ENCODE measurements at regions not wholly inside any gene's neighbourhood (a gene's known extent, or its start where the extent isn't known, plus 50 kb on each side); places are given as distances from the start of the nearest gene placed in this dataset.
"Not testable (repeated sequence)": the region's sequence is repeated elsewhere in the genome, so short reads cannot be mapped to it uniquely, and the experiment has no call there.

DNA sequence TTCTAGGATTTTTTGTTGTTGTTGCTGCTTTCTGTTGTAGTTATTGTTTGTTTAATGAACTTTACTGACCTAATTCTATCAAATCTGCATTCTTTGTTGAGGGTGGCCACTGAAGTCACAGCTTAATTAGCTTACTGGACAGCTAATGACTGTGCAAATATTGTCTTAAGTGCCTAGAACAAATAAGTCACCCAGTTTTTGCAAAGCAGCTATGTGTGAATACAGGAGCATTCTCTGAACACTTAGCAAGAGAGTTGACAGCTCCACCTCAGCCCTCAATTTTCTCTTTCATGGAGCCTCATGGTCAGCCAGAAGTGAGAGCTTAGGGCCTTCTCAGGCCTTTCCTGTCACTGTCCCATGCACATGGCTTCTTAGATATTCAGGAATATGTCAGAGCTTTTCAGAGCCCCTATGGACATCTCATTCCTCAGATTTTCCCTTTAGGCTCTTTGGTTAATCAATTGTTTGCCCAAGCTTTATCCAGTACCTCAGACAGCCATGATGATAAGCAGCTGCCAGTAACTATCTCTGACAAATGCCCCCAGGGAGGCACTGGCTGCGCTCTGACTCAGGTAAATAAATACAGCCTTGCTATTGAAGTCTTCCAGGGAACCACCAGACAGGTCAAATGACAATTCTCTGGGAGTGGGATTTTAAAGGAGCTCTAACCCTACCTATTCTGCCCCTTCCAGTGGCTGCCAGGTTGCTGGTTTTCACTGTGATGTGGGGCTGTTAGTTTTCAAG, 241.4 kb upstream of the IL12B start:
- DNase-seq (ENCODE audit: low read depth in 4 of 4, low spot score in 3 of 4): no peak

DNA sequence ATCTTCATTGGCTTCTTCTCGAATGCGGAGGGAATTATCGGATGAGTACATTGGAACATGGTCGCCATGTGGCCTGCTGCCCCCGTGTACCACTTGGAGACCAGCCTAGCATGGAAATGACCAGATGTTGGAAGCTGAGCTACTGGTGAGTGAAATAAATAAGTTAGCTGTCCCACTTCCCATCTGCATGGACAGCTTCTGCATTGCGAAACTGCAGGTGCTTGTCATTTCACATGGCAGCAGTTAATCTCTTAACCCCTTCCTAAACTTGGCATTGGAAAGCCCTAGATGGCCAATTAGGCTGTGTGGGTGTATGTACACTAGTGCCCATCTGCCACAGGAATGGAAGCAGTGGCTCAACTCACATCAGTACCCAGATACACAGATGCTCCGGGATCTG, 246.6 kb upstream of the IL12B start:
- no peak for DNase-seq (ENCODE audit: low read depth in 4 of 4, low spot score in 3 of 4)

DNA sequence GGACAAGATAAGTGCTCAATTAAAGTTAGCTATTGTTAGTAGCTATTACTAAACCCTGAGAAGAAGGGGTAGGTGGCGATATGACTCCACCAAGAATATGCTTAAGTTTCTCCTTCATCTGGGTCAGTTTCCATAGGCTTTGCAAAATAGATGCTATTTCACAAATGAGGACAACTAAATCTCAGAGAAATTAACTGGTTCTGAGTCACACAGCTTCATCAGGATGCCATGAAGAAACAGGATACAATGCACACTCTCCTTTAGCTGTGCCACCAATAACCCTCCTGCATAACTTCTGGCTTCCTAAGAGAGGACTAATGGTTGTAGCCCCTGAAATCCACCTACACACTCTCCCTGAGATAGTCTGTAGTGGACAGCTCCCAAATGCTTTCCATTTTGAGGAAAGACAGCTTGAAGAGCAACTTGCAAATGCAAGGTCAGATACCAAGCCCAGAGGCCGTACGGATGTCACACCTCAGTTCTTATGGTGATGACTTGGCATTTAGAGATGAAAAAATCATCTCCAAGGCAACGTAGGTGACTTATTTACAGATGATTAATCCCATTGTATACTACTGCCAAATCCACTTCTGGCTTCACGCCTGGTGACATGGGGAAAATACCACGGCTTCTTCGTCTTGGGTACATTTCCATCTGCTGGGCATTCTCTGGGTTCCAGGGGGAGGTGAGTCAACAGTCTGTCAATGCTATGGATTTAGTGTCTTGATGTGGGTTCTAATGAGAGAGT, 251.4 kb upstream of the IL12B start:
- no peak for DNase-seq (ENCODE audit: low read depth in 4 of 4, low spot score in 3 of 4)

DNA sequence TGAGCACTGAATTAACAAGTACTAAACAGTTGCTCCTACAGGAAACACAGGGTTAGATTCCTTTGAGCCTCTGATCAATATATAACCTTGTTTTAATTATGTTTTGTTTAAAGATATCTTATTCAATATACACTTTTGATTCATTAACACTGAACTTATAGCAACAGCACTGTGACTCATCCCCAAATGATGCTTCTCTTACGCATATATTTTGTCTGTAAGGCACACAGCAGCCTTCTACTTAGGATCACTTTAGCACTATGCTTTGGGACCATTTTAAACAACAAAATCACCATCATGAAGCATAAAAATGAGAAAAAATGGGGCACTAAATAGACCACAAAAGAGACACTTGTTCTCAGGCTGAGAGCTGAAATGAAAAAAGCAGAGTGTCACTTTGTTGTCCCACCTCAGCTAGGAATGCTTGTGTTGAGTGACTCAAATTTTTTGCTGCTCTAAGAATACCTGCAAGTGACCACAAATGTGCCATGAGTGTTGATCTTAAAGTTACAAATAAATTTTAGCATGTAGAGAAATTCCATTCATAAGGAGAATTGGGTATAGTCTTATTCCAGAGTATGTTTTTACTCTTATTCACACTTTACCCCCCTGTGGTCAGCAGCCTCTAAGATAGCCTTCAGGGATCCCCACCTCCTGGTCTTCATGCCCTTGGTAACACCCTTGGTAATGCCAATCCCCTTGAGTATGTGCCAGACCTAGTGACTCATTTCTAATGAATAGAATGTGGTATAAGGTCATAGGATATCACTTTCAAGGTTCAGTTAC, 252.7 kb upstream of the IL12B start:
- DNase-seq (ENCODE audit: low read depth in 4 of 4, low spot score in 3 of 4): no peak

DNA sequence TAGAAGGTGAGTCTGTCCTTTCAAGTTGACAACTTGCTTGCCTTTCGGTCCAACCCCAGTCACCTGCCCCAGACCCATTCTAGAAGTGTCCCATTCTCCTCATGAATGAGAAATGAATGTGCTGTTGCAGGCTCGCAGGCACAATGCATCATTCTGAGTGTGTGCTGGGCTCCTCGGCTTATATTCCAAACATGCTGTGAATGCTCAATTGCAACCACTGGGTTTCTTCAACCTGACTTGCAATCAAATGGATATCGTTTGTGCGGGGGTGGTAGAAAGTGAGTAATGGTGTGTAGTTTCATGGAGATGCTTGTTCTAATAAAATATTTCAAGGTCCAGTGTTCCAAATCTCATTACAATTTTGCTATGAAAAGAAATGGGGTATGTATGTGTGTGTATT, 256.6 kb upstream of the IL12B start:
- DNase-seq (ENCODE audit: low read depth in 4 of 4, low spot score in 3 of 4): no peak

DNA sequence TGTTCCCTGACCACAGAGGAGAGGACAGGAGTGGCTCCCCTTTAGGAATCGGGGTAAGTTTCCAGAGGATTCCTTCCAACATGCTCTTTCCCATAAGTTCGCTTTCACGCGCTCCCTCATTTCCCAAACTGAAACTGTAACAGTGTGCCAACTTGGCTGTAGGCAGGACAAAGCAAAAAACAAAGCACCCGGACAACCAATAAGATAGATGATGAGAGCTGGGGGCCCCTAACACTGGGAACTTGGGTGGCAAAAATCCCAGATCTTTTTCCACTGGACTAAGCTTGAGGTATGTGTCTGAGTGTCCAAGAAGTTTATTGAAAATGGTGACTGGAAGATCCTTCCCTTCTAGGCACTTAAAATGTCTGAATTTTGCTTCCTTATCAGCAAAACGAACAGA, 258.7 kb upstream of the IL12B start:
- DNase-seq (ENCODE audit: low read depth in 4 of 4, low spot score in 3 of 4): no peak

DNA sequence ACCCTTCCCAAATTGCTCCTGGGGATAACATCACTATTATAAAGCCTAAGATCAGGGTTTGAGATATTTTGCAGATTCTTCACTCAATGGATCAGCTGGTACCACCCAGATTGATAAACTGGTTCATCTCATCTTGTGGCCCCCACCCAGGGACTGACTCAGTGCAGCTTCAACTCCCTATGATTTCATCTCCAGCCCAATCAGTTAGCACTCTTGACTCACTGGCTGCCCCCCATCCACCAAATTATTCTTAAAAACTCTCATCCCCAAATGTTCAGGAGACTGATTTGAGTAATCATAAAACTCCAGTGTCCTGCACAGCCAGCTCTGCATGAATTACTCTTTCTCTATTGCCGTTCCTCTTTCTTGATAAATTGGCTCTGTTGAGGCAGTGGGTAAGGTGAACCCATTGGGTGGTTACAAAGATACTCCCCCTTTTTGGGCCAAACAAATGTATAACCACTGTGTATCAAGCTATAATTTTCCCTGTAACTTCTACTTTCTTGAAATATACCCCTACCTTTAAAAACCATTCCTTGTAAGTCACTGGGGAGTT, 263.3 kb upstream of the IL12B start:
- DNase-seq (ENCODE audit: low read depth in 4 of 4, low spot score in 3 of 4): no peak

DNA sequence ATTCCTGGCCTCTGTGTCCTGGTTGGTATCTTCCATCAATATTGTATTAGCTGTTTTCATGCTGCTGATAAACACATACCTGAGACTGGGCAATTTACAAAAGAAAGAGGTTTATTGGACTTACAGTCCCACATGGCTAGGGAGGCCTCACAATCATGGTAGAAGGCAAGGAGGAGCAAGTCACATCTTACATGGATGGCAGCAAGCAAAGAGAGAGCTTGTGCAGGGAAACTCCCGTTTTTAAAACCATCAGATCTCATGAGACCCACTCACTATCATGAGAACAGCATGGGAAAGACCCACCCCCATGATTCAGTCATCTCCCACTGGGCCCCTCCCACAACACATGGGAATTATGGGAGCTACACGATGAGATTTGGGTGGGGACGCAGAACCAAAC, 265.3 kb upstream of the IL12B start:
- DNase-seq (ENCODE audit: low read depth in 4 of 4, low spot score in 3 of 4): not testable (repeated sequence)

DNA sequence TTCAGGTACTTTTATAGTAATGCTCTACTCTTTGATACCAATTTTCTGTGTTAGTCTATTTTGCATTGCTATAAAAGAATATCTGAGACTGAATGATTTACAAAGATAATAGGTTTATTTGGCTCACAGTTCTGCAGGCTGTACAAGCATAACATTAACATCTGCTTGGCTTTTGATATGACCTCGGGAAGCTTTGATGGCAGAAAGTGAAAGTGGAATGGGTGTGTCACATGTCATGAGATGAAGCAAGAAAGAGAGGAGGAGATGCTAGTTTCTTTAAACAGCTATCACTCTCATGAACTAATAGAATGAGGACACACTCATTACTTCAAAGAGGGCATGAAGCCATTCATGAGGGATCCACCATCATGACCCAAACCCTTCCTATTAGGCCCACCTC, 270.9 kb upstream of the IL12B start:
- DNase-seq (ENCODE audit: low read depth in 4 of 4, low spot score in 3 of 4): no peak

DNA sequence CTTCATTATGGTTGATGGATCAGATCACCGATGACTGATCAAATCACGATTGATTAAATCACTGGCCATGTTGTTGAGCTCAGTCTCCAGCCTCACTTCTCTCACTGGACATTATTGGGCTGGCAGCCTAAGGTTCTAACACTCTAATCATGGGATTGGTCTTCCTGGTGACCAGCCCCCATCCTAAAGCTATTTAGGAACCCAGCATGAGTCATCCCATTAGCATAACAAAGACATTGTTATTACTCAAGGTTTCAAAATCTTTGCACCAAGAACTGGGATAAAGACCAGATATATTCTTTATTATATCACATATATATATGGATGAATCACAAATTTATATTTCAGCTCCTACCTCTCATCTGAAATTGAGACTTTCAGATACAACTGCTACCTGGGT, 272.1 kb upstream of the IL12B start:
- DNase-seq (ENCODE audit: low read depth in 4 of 4, low spot score in 3 of 4): no peak

DNA sequence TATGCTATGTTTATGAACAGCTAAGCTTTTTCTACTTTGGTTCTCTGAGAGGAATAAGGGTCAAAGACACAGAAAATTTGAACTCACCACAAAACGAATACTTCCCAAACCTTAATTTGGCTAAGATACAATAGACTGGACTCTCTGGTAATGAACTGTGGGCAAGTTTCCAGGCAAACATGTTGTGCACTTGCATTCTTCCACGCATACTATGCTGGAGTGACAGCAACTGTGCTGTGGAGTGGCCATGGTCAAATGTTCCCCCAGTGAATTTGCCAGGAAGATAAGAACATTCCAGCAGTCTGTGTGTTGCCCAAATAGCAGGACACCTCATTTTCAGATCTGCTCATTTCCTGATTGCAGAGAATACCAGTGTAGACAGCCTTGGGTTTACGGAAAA, 275.3 kb upstream of the IL12B start:
- DNase-seq (ENCODE audit: low read depth in 4 of 4, low spot score in 3 of 4): no peak

DNA sequence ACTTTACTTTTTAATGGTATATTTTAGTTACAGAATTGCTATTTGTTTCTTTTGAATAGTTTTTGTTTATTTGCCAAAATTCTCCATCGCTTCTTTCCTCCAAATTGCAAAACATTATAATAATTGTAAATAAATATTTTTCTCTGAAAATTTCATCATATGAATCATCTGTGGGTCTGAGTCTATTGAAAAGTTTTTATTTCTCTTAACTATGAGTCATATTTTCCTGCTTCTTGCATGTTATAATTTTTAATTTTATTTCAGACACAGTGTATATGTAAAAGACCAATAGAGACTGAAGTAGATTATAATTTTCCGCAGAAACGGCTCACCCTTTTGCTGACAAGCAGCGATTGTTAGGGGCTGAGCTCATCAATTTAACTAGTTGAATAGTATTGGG, 279.1 kb upstream of the IL12B start:
- no peak for DNase-seq (ENCODE audit: low read depth in 4 of 4, low spot score in 3 of 4)

DNA sequence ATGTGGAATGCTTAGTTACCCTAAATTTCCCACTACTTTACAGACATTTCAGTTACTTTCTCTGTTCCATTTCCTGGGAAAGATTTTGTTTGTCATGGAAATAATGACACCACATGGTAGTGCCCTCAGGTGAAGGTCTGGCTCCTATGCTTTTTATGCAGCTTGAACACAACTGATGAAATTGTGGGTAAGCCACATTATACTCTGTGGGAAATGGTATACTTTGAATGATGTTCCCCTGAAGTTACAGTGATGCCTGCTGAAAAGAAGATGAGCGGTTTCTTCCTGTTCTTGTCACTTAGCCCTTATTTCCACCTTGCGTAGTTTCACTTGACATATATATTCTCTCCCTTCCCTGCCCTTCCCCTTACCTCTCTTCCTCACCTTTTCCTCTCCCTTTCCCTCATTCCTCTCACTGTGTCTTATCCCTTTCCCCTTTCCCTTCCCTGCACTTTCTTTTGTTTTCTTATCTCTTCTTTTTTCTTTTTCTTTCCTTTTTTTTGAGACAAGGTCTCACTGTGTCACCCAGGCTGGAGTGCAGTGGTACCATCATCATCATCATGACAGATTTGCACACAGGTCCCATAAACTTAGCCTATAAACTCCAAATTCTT, 280.8 kb upstream of the IL12B start:
- no peak for DNase-seq (ENCODE audit: low read depth in 4 of 4, low spot score in 3 of 4)

DNA sequence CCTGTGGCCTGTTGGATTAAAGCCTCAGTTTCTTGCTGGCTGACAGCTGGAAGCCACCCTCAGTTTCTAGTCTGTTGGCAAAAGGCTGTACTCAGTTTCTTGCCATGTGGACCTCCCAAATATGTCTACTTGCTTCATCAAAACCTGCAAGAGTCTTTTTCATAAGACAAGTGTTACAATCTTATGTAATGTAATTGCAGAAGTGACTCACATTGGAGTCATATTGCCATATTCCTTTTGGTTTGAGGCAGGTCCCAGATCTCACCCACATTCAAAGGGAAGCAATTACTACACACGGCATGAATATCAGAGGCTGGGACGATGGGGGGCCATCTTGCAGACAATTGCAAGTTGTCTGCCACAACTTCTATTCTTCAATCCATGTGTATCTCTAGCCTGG, 286.7 kb upstream of the IL12B start:
- DNase-seq (ENCODE audit: low read depth in 4 of 4, low spot score in 3 of 4): no peak

DNA sequence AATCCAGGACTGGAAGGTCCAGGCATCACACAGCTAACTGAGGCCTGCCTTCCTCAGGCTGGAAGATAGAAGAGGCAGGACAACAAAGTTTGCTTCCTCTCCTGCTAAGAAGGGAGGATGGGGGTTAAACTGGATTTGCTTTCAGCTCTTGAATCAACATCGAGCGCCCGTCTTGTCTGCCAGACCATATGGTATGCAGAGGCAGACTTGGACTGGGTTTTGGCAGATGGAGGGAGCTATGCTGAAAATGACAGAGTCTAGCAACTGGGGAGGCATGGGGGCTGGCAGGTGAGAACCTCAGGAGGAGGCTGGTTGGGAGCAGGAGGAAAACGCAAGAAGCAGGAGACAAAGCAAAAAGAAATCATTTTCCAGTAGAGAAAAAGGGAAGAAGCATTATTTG, 289.5 kb upstream of the IL12B start:
- no peak for DNase-seq (ENCODE audit: low read depth in 4 of 4, low spot score in 3 of 4)

DNA sequence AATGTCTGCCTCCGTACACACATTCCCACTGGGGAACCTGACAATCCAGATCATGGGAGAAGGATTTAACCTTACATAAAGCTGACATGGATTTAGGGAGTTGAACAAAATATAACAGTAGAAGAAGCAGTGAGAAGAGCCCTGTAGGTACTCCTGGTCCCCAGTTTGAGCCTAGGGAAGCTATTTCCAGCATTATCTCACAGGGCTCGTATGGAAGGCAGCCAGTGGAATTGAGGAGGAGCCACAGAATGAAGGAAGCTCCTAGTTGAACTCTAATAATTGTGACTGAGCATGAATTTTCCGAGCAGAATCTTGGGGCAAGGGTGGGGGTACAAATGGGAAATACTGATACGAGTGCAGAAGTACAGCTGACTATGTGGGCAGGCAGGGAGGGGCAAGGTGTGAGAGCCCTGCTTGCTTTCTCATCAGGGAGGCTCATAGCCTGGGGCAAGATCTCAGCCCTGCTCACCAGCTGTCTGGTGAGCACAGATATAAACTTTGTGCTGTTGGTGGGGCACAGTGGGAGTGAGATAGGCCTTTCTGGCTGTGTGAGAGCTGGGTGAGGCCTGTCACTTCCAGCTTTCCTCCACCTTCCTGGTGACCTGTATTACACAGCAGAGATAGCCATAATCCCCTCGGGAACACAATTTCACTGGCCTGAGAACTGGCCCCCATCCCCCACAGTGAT, 290.7 kb upstream of the IL12B start:
- DNase-seq (ENCODE audit: low read depth in 4 of 4, low spot score in 3 of 4): no peak

DNA sequence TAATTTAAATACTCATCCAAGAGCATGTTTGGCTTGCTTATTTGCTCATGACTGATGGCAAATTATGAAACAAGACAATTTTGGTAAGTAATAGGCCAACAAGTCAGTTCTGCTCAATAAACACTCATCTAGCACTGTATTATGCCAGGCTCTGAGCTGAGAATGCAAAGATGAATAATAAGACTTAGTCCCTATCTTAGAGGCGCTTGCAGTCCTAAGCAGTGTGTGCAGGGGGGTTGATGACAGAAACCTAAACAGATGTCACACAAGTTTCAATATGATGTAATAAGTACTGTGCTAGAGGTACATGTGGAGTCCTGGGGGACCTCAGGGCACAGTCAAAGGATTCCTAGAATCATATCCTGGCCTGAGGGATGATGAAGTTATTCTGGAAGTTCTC, 287.6 kb upstream of the ADRA1B start:
- no peak for DNase-seq (ENCODE audit: low read depth in 4 of 4, low spot score in 3 of 4)

DNA sequence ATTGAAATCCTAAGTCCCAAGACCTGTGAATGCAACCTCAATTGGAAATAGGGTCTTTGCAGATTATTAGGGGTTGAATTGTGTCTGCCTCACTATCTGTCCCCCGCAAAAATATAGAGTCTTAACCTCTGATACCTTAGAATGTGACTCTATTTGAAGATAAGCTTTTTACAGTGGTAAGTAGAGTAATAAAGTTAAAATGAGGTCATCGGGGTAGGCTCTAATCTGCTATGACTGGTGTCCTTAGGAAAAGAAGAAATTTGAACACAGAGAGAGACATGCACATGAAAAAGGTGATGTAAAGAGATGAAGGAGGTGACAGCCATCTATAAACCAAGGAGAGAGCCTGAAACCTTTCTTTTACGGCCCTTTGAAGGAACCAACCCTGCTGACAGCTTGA, 287.1 kb upstream of the ADRA1B start:
- no peak for DNase-seq (ENCODE audit: low read depth in 4 of 4, low spot score in 3 of 4)

DNA sequence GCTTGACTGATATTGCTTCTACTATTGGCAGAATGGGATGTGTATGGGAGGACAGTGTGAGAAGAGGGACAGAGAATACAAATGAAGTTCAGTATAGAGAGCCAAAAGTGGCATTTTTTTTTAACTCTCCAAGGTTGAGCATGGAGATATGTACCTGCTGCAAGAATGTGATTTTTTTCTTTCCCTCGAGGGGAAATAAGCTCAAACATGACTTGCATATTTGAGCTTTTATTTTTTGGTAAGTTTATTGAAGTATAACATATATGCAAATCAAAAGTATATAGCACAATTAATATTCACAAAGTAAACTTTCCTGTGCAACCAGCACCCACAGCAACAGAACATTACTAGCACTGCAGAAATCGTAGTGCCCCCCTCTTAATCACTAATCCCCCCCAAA, 285.7 kb upstream of the ADRA1B start:
- DNase-seq (ENCODE audit: low read depth in 4 of 4, low spot score in 3 of 4): no peak

DNA sequence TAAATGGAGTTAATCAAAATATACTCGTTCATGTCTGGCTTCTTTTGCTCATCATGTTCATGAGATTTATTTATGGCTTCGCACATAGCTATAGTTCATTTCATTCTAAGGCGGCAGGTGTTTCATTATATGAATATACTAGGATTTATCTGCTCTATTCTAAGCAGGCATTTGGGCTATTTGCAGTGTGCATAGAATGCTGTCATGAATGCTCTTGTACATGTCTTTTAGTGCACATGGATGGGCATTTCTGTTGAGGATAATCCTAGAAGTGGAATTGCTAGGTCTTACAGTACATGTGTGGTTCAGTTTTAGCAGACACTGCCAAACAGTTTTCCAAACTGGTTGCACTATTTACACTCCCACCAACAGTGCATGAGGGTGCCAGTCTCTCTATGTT, 285.3 kb upstream of the ADRA1B start:
- DNase-seq (ENCODE audit: low read depth in 4 of 4, low spot score in 3 of 4): no peak
